Esophagus squamous epithelium (tissue), 5 donors: ENCODE measurements at regions not wholly inside any gene's neighbourhood (a gene's known extent, or its start where the extent isn't known, plus 50 kb on each side); places are given as distances from the start of the nearest gene placed in this dataset.

ENCODE experiments used
- DNase-seq: peaks from one replicate; lab custom pipeline; 2025; lab: John Stamatoyannopoulos, UW
- H3K27ac ChIP-seq, 4 donors: fragments of 200-600 bp; sonication (generic); one replicate each; pipeline ENCODE4 v1.5.1; 2016 to 2019; ENCODE audit warnings: mild to moderate bottlenecking in 1 of 4
- H3K27me3 ChIP-seq, 4 donors: fragments of 200-600 bp; sonication (generic); 1 replicate in 3 of 4; 2 replicates in 1 of 4; pipeline versions ENCODE4 v1.5.1 to v1.6.0; 2017 to 2021; ENCODE audit warnings: antibody characterized with exemption in 1 of 4
- H3K36me3 ChIP-seq, 3 donors: fragments of 200-600 bp; sonication (generic); one replicate each; pipeline ENCODE4 v1.5.1; 2016 to 2019
- H3K4me1 ChIP-seq, 3 donors: fragments of 200-600 bp; sonication (generic); one replicate each; pipeline ENCODE4 v1.5.1; 2017 to 2019
- H3K4me3 ChIP-seq, 4 donors: fragments of 200-600 bp; sonication (generic); 1 replicate in 3 of 4; 2 replicates in 1 of 4; pipeline ENCODE4 v1.5.1; 2016 to 2019; ENCODE audit warnings: mild to moderate bottlenecking in 2 of 4, moderate library complexity in 1 of 4
- H3K9me3 ChIP-seq, 3 donors: fragments of 200-600 bp; sonication (generic); one replicate each; pipeline ENCODE4 v1.5.1; 2016 to 2019
- CTCF ChIP-seq, 6 experiments: fragments of 450-650 bp in 4 of 6; fragments of 200-600 bp in 2 of 6; sonication (generic) in 2 of 6; IDR thresholded peaks; one replicate each; pipeline ENCODE4 v1.5.1; 2016 to 2019; ENCODE audit warnings: antibody characterized with exemption in 6 of 6, mild to moderate bottlenecking in 4 of 6, moderate library complexity in 4 of 6
- POLR2A ChIP-seq, 4 donors: fragments of 450-650 bp; IDR thresholded peaks; one replicate each; pipeline ENCODE4 v1.6.1; 2017; ENCODE audit warnings: antibody characterized with exemption in 4 of 4, mild to moderate bottlenecking in 4 of 4, moderate library complexity in 3 of 4
- WGBS, 2 donors: methylation state at CpG; one replicate each; pipeline ENCODE4 v1.1.5; 2018; 5-methylcytosine and 5-hydroxymethylcytosine counted together
- intact Hi-C: fragments of 100-400 bp; cut with DNase I; formaldehyde crosslinking; loops from one replicate; pipeline ENCODE4 v1.15.0; 2022
- donor health status: DM: yes; HTN: yes; CAD: no.

DNA sequence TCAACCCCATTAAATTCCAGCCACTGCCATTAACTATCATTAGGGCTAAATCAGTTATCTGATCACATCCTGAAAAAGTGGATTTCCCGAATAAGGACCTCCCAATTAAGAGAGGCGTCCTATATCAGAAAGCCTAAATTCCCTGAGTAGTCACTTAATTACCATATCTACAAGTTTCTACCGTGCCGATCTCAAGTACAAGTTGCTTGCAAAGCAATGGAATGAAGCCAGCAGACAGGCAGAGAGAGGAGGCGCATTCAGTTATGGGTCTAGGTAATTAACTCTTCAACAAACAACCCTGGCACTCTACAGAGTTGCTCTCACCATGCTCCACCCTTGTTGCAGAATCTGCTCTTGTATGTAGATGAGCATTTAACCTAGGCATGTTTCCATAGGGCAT is 494.6 kb upstream of the RUNX1 start:
- H3K4me3 ChIP-seq: no peak overlapping the region
- no peaks in the 10 kb centered on the region for H3K36me3 ChIP-seq
- TF ChIP-seq POLR2A (IDR thresholded peaks at IDR 0.05): no peak
- WGBS, 2 donors: 67 to 69% methylated on average over 5 of the region's 5 CpGs
- no peaks in the 10 kb centered on the region for H3K9me3 ChIP-seq
- DNase-seq: no peak
- H3K4me1 ChIP-seq: no peaks in the 10 kb centered on the region
- H3K27me3 ChIP-seq: peaks cover 0 to 5% (median 0%) of the 10 kb centered on the region in 4 donors
- no peak overlapping the region for H3K27ac ChIP-seq
- intact Hi-C loops: no loop called here

GRCh38 chr21:35540950-35541638 is 492.0 kb upstream of the RUNX1 start:
- no peaks in the 10 kb centered on the region for H3K4me1 ChIP-seq
- H3K36me3 ChIP-seq: no peaks in the 10 kb centered on the region
- TF ChIP-seq CTCF (IDR thresholded peaks at IDR 0.05) (no peak), POLR2A (IDR thresholded peaks at IDR 0.05) (no peak)
- 68 to 82% methylated on average over 3 to 4 of the region's 4 CpGs for WGBS, 2 donors
- peaks cover 0 to 3% (median 0%) of the 10 kb centered on the region in 4 donors for H3K27me3 ChIP-seq
- no peaks in the 10 kb centered on the region for H3K9me3 ChIP-seq
- no peak overlapping the region for H3K4me3 ChIP-seq
- no peak for DNase-seq
- no peak overlapping the region for H3K27ac ChIP-seq
- intact Hi-C loops: no loop called here

GRCh38 chr21:35538386-35538785 is 489.3 kb upstream of the RUNX1 start:
- intact Hi-C loops: no loop called here
- no peaks in the 10 kb centered on the region for H3K4me1 ChIP-seq
- no peaks in the 10 kb centered on the region for H3K9me3 ChIP-seq
- H3K36me3 ChIP-seq: no peaks in the 10 kb centered on the region
- H3K4me3 ChIP-seq: no peak overlapping the region
- H3K27me3 ChIP-seq: peaks cover 0 to 3% (median 0%) of the 10 kb centered on the region in 4 donors
- 60 to 68% methylated on average over 1 of the region's 1 CpG for WGBS, 2 donors
- TF ChIP-seq POLR2A (IDR thresholded peaks at IDR 0.05) (no peak), CTCF (IDR thresholded peaks at IDR 0.05) (no peak)
- no peak overlapping the region for H3K27ac ChIP-seq
- DNase-seq: no peak

GRCh38 chr21:35537604-35538003 is 488.5 kb upstream of the RUNX1 start:
- no peak for DNase-seq
- H3K27me3 ChIP-seq: peaks cover 0 to 3% (median 0%) of the 10 kb centered on the region in 4 donors
- no peak overlapping the region for H3K27ac ChIP-seq
- H3K4me3 ChIP-seq: no peak overlapping the region
- H3K36me3 ChIP-seq: no peaks in the 10 kb centered on the region
- TF ChIP-seq POLR2A (IDR thresholded peaks at IDR 0.05): no peak
- no peak for TF ChIP-seq CTCF (IDR thresholded peaks at IDR 0.05)
- intact Hi-C loops: no loop called here
- WGBS, 2 donors: 89 to 97% methylated on average over 2 of the region's 2 CpGs
- no peaks in the 10 kb centered on the region for H3K9me3 ChIP-seq
- H3K4me1 ChIP-seq: no peaks in the 10 kb centered on the region

GRCh38 chr21:35533893-35534292 is 484.8 kb upstream of the RUNX1 start:
- TF ChIP-seq CTCF (IDR thresholded peaks at IDR 0.05): no peak
- no peak for TF ChIP-seq POLR2A (IDR thresholded peaks at IDR 0.05)
- no peak overlapping the region for H3K4me3 ChIP-seq
- H3K4me1 ChIP-seq: peaks cover 0 to 8% (median under 1%) of the 10 kb centered on the region in 3 donors
- peaks cover 0 to 3% (median 0%) of the 10 kb centered on the region in 4 donors for H3K27me3 ChIP-seq
- H3K9me3 ChIP-seq: no peaks in the 10 kb centered on the region
- H3K36me3 ChIP-seq: no peaks in the 10 kb centered on the region
- H3K27ac ChIP-seq: no peak overlapping the region
- no peak for DNase-seq
- WGBS, 2 donors: 95 to 100% methylated on average over 2 of the region's 2 CpGs
- intact Hi-C loops: no loop called here
